Myocyte (in vitro differentiated cells): ENCODE measurements at regions not wholly inside any gene's neighbourhood (a gene's known extent, or its start where the extent isn't known, plus 50 kb on each side); places are given as distances from the start of the nearest gene placed in this dataset.

Experiments
- DNase-seq: peaks from one replicate; pipeline ENCODE4 v3.0.0-alpha.2; 2012; ENCODE audit warnings: low read depth

DNA sequence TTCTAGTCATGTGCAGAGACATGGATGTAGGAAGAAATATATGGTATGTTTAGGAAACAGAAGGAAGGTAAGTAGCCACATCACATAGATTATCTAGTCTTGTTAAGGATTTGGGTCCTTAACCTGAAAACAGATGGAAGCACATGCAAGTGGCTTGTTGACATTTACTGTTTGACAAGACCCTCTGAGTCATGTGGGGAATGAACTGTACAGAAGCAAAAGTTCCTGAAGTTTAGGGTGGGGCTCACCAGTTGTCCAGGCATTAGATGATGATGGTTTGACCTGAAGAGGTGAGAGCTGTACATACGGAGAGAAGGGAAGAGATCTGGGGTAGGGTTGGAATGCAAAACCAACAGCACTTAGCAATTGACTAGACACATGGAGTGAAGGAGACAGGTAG lies 281.1 kb upstream of the GRIP1 start:
- DNase-seq = no peak

DNA sequence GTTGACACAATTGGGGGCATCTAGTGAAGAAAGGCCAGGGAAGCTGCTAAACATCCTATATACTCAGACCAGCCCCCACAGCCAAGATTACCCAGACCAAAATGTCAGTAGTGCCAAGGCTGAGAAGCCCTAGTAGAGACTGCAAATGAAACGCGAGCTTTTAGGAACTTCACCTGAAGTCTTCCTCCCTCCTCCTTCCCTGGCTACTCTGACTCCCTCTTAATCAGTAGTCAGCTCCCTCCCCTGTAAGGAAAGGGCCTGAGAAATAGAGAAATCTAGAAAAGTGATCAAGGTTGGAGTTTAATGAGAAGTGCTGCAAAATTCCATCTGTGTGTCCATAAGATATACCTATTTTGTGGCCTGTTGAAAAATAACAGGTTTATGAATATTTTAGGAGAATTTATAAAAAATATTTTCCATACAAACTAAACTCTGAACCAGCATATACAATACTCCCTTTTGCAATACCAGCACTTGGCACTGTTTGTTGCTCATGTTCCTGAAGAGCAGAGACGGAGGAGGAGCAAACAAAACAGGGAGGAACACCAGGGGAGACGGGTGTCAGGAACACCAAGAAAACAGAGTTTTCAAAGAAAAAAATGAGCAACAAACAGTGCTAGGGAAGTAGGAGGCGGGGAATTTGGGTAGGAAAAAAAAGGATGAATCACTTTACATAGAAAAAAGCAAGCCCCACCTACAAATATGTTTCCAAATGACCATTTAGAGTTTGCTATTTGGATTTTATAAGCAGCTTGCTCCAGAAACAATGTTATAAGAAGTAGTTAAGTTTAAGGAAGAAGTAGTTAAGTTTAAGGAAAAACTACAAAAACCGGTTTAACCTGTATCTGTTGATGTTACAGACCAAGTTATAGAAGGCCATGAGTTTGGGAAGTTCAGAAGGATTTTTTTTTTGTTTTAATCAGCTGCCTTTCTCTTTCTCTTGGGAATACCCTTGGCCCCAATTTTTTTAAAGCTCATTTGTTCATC lies 282.1 kb upstream of the GRIP1 start:
- no peak for DNase-seq

DNA sequence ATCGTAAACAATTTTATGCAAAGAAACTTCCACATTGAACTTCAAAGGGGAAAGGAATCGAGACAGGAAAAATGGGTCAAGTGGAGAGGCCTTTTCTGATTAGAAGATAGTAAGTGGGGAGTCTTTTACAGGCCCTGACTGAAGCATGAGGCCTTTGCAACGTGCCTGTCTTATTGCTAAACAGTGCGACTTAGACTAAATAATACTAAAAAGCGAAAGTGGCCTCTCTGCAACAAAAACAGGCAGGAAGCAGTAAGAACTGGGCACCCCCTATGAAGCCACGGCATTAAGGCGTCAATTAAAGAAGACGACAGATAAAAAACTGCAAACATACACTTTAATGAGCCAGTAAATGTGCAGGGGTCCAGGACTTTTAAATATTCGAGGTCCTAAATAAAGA lies 283.4 kb upstream of the GRIP1 start:
- no peak for DNase-seq

DNA sequence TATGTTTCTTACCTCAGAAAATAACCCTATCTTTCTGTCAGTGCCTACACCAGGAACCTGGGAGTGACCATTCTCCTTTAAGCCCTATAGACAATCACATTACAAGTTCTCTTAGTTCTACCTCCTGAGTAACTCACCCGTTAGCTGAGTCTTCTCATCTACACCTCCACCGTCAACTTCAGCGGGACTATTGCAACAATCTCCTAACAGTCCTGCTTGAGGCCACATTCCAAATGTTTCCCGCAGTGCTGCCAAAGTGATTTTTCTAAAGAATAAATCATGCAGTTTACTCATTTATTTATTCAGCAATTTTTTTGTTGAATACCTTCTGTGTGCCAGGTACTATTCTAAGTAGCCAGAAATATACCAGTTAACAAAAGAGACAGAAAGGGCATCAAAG lies 285.0 kb upstream of the GRIP1 start:
- no peak for DNase-seq

DNA sequence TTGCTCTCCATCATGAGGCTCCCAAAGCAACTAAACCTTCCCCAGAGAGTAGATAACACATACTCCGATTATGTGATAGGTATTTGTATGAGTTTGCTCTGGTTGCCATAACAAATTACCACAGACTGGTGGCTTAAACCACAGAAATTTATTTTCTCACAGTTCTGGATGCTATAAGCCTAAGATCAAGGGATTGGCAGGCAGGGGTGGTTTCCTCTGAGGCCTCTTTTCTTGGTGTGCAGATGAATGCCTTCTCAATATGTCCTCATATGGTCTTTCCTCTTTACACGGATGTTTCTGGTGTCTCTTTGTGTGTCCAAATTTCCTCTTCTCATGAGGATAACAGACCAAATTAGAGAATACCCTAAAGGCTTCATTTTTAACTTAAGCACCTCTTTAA lies 285.8 kb upstream of the GRIP1 start:
- peak; percentile 13 for DNase-seq

DNA sequence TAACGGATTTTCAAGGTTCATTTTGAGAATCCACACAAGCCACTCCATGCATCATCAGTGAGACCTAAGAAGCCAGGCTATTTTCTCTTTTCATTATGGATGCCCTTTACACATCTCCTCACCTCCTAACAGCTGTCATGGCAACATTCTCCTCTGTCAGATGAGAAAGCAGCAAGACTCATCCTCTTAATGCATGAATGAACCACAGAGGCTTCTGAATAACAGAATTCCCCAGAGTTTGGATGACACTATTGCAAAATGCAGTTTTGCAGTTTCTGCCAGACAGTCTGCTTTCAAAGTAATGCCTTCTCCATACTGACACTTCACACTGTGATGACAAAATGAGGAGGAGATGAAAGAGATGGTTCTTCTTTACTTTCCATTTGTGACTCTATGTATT lies 286.7 kb upstream of the GRIP1 start:
- no peak for DNase-seq

DNA sequence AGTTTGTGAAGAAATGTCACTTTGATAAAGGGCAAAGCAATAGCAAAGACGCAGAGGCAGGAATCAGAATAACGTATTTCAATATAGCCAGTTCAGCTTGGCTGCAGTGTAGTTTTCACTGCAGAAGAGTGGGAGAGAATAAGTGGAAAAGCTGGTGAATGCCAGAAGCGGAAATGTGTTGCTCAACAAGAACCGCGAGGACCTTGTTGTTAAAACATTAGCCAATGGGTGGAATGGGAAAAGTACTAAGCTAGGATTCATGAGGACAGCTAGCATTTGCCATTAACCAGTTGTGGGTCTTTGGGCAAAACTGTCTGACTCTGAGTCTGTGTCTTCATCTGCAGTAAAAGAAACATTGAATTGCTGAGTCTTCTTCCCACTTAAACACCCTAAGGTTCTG lies 292.9 kb upstream of the GRIP1 start:
- DNase-seq = no peak

DNA sequence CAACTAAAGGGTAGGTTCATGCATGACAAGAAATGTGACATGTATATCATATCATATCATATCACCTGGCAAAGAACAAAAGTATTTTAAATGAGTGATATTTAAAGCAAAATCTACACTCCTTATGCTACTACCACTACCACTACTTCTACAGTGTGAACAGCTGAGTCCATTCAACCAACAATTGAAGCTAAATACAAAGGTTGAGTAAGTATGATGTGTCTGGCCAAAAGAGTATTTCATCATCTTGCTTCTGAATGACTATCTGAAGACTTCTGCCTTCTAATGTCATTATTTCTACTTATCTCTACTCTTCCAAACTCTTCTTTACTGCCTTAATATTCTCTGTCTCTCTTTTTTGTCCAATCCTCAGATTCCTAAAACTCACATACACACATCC lies 292.6 kb upstream of the CAND1 start:
- DNase-seq = no peak

DNA sequence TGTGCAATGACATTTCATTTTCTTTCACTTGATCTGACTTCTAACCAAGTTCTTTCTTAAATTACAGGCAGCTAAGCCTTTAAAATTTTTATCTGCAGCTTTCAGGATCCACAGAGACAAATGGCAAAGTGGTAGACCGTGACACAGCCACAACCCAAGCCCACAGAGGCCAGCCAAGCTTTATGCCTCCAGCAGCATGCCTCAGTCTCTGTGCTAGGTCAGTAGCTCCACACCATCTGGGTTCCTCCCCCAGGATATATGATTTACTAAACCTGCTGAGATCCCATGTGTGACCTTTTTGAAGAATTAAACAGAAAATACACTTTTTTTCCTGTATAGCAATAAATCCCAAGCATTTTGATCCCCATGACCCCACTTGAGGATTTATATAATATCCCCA lies 290.4 kb upstream of the CAND1 start:
- no peak for DNase-seq

DNA sequence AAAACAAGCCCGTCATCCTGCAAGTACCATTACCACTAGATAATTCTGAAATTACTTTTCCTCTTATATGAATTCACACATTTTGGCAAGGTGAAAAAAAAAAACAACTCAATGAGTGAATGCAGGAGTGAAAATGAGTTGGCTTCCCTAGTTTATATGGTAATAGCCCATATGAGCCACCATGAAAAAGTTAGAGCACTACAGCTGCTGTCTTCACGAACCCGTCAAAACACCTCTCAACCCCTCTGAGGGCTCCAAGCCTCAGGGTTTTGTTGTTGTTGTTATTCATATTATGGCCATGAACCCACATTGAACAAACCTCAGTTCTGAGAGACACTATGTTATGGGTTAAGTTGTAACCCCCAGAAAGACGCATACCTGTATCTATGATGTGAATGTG lies 289.9 kb upstream of the CAND1 start:
- no peak for DNase-seq

DNA sequence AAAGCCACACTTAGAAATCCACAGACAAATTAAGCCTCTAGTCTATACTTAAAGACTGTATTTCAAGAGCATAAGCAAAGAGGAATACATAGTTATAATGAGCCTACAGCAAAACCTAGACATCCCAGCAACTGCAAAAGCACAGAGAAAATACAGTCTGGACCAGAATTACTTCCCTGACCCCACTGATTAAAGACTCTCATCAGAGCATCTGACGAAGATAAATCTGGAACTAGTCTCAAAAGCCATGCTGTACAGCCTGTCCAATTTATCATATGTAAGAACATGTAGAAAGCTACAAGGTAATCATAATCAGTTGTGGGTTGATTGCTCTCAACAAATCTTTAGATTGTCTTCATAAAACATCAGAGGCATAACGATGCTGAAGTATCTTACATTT lies 285.1 kb upstream of the CAND1 start:
- no peak for DNase-seq

DNA sequence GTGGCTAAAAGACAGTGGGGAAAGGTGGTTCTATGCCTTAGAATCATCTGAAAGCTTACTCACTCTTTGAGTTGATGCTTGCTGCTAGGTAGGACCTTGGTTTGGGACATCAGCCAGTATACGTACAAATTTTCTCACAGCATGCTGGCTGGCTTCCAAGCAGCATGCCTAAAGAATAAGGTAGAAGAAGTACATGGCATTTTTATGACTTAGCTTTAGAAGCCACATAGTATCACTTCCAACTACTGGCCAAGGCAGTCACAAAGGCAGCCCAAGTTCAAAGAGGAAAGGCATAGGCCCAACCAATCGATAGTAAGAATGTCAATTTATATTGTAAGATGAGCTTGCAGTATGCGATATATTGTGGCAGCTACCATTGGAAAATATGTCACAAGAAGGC lies 284.2 kb upstream of the CAND1 start:
- DNase-seq = no peak

DNA sequence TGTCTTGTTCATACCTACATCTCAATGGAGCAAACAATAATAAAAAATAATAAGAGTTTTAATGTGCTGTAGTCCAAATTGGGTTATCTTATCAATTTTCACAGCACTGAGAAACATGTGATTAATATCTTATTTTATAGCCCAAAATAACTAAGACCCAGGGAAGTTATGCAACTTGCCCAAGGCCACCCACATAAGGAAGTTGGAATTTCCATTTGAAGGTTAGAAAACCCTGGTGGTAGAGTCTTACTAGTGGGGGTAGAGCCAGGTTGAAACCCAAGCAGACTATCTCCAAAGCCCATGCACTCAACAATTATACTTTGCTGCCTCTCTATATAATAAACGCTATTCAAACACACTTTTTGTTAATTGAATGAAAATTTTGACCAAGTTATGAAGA lies 270.0 kb upstream of the CAND1 start:
- no peak for DNase-seq

DNA sequence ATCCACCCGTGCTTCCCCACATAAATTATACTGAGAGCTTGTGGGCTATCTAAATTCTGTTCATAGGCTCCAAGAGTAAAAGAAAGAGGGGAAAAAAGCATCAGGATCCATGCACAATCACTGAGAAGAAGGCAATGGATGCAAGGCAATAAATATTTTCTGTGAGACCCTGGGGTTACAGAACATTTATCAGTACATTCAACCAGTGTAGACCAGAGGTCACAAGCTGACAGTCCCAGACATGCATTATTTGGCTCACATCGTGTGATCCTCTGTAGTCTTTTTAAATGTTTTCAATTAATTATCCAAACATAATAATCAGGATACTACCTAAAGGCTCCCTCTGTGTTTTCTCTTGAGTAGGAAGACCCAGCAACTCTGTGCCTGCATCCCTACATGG lies 267.9 kb upstream of the CAND1 start:
- no peak for DNase-seq

DNA sequence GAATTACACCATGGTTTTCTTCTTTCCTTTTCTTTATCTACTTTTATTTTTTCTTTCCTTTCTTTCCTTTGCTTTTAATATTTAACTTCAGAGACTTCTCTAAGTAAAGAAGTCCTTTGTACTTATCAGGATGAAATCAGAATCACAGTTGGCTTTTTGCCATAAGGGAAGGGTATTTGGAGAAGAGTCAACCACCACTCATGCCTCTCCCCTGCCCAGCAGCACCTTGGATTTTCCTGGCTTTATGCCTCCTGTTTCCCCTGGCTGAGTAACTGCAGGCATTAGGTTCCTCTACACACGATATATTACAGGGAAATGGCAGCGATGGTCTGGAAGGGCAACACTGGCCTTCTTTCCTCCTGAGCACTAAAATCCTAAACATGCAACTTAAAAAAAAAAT lies 266.4 kb upstream of the CAND1 start:
- no peak for DNase-seq

DNA sequence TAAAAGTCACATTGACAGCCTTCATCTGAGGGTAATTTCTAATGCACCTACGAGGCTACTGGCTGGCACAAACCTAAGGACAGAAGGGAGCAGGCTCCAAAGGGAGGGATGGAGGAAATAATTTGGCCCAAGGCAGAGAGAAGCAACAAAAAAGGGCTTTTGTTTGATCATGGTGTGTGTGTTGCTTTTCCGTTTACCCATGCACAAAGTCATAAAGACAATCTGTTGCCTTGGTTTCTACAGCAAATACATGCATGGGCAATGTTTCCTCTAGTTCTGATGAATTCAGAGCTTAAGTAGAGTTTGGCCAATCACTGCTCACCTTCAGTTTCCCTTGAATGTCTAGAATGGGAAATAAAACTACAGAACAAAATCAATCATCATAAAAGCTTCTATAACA lies 262.5 kb upstream of the CAND1 start:
- no peak for DNase-seq

DNA sequence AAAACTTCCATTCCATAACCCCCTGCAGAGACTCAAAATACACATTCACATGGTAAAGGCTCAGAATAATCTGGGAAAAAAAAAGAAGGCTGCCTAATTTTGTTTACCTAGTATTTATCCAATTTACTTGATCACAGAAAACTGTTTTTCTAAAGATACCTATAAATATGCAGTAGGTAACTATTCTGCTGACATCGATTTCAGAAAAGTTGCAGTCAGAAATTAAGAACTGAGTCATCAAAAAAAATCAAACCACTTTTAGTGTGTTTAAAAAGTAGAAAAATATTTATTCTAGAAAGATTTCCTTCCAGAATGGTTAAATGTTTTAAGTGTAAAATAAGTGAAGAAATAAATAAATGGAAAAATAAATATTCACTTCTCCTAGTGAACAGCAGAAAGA lies 254.5 kb upstream of the CAND1 start:
- no peak for DNase-seq

DNA sequence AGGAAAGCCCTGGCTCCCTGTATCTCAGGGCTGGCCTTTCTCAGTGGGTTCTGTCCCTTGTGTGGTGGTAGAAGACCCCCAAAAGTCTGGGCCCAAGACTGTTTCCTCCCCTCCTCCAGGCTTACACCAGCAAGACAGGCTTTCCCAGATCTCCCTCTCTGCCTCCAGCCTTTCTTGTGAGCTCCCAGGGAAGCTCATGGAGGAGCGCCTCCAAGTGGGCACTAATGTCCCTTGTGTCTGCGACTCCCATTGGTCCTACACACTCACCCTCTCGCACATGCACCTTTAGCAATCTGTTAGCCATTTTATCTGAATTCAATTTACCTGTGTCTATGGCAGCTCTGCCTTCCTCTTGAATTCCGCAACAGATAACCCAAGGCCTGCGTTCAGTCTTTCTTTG lies 251.1 kb upstream of the CAND1 start:
- no peak for DNase-seq

DNA sequence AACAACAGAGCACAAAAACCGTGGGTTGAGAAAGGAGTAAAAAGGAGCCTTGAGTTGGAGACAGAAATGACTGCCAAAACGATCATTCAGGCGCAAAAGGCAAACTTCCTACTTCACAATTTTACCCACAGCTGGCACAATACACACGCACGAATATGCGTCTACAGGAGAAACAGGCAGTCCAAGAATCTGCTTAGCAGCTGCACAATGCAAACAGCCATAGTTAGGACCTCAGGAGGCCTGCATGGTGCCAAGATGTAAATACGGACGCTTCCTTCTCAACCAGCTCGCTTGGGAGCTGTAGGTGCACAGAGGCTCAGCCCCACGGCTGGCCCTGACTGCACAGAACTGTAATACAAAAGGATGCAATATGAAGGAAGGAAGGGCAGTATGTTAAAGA lies 250.1 kb upstream of the CAND1 start:
- no peak for DNase-seq

DNA sequence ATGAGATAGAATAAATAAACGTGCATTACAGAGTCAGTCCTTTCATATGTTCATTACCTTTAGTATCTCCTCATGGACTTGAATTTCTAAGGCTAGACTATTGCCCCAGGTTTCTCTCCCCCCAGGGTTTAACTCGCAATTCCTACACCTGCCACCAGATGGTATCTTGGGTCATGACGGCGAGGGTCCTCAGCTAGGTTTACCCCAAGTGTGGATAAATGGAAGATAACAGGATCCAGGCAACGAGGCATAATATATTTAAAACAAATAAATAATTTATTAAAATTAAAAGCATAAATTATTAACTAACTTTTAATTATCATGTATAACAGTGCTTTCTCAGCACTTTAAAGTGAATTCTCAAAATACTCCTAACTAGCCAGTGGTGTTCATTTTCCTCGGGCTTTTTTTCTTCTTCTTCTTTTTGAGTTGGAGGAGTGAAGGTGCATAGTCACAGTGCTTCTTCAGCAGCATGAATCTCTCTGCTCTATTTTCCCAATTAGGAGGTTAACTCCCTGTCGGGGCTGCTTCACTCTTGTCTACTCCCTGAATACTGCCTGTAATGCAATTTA lies 243.5 kb upstream of the CAND1 start:
- DNase-seq = peak; percentile 34

DNA sequence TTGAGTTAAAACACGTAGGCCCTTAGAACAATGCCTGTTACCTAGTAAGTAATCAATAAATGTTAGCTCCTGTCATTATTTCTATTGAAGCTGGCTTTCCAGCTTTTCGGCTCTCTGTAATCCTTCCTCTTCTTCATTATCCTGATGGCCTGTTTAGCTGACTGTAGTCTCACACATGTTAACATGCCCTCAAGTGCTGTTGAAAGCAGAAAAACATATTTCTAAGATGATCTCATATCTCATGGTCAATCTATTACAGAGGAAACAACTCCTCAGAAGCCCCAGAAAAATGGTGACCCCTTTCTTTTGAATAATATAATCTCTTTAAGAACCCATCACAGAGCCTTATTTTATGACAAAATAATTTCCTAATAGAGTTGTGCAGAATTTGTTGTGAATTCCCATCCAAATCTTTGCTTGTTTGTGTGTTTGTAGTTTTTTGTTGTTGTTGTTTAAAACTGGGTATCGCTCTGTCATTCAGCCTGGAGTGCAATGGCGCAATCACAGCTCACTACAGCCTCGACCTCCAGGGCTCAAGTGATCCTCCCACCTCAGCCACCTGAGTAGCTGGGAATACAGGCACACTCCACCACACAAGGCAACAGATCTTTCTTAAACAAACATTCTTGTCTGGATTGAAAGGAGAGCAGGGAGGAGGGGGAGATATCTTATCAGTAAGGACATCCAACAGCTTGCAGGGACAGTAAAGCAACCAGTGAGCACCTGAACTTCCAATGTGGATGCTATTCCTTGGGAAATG lies 242.5 kb upstream of the CAND1 start:
- no peak for DNase-seq

DNA sequence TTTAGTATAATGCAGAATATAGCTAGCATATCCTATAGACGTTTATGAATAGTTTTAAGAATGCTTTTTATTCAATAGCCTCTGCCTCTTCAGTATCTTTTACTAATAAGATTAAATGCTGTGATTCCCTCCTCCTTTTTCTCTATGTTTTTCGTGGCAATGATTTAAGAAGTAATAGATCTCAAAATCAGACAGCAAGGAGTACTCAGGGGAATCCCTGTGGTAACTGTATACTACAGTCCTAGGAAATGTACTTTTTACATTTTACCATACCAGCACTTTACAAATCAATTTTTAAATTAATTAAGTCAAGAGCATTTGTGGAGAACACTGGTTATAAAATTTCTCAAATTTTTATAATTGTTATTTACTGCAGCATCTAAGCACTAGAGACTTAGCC lies 240.6 kb upstream of the CAND1 start:
- no peak for DNase-seq
